ENCODE measurements at regions not wholly inside any gene's neighbourhood (a gene's known extent, or its start where the extent isn't known, plus 50 kb on each side); places are given as distances from the start of the nearest gene placed in this dataset.

DNA sequence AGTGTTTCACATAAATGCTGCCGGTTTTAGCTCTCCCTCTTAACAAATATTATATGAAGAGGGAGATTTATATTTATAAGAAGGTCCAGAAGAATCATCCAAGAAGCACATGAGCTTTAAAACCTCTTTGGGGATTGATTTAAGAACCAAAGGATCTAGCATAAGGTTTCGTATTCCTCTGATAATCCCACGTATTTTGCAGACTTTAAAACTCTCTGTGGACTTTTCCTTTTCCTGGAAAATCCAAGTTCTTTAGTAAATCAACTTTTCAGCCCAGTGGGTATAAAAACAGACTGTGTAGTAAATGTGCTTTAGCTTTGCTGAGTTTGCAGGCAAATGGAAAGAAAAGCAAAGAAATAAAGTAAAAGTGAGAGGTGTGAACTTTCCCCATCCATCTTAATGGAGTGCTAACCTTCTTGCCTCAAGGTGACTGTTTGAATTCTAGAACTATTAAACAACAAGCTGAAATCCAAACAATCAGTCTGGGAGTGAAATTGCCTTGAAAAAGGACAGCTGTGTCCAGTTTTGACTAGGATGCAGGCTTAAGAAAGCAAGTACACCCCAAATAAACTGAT, 363.4 kb upstream of the SLC24A2 start:
- no peak overlapping the region for H3K4me3 ChIP-seq (ENCODE audit: low read depth, low read length)
- TF ChIP-seq, protein P1, sequence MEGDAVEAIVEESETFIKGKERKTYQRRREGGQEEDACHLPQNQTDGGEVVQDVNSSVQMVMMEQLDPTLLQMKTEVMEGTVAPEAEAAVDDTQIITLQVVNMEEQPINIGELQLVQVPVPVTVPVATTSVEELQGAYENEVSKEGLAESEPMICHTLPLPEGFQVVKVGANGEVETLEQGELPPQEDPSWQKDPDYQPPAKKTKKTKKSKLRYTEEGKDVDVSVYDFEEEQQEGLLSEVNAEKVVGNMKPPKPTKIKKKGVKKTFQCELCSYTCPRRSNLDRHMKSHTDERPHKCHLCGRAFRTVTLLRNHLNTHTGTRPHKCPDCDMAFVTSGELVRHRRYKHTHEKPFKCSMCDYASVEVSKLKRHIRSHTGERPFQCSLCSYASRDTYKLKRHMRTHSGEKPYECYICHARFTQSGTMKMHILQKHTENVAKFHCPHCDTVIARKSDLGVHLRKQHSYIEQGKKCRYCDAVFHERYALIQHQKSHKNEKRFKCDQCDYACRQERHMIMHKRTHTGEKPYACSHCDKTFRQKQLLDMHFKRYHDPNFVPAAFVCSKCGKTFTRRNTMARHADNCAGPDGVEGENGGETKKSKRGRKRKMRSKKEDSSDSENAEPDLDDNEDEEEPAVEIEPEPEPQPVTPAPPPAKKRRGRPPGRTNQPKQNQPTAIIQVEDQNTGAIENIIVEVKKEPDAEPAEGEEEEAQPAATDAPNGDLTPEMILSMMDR (IDR thresholded peaks at IDR 0.05; ENCODE audit: low read depth, low read length), result no peak
- no peak for TF ChIP-seq POLR2A (IDR thresholded peaks at IDR 0.05; ENCODE audit: extremely low read depth, insufficient read length)
- TF ChIP-seq, protein P2, sequence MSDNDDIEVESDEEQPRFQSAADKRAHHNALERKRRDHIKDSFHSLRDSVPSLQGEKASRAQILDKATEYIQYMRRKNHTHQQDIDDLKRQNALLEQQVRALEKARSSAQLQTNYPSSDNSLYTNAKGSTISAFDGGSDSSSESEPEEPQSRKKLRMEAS (IDR thresholded peaks at IDR 0.05; ENCODE audit: low read depth, low read length), result no peak
- TF ChIP-seq MYC (IDR thresholded peaks at IDR 0.05; ENCODE audit: low read depth, low read length), result no peak
- DNase-seq (ENCODE audit: low read depth), result no peak

DNA sequence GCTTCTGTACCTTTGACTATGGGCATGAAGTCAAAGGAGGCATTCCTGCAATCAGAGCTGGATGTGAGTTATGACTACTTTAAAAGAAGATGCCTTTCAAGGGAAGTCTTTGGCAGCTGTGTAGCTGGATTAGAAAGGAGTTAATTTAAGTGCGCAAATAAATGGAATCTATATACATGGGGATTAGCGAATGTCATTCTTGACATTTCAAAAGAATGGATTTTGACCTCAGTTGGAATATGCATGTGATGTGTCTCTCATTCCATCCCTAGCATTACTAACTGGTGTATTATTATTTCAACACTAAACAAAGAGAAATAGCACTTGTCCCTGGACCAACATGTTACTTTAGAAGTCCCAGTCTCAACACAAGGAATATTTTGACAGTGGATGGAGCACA, 359.6 kb upstream of the SLC24A2 start:
- DNase-seq (ENCODE audit: low read depth), result no peak
- TF ChIP-seq POLR2A (IDR thresholded peaks at IDR 0.05; ENCODE audit: extremely low read depth, insufficient read length) (no peak), MYC (IDR thresholded peaks at IDR 0.05; ENCODE audit: low read depth, low read length) (no peak)
- TF ChIP-seq, protein P1 (IDR thresholded peaks at IDR 0.05; ENCODE audit: low read depth, low read length), result no peak
- TF ChIP-seq, protein P2 (IDR thresholded peaks at IDR 0.05; ENCODE audit: low read depth, low read length), result no peak
- no peak overlapping the region for H3K4me3 ChIP-seq (ENCODE audit: low read depth, low read length)

DNA sequence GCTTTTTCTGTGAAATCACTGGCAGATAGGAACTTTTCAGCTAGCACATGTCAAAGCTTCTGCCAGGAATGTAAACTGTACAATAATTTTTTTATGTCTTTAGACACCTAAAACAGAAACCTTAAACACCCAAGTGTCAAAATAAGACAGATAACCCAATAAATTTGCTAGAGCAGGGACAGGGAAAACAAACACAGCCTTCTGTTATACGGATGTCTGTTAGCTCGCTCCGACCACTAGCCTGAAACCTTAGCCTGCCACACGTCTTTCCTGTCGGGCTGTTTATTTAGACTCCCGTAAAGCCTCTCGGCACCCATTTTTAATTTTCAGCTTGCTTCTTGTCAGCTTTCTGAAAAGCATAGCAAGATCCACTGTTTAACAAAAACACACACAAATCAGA, 355.4 kb upstream of the SLC24A2 start:
- H3K4me3 ChIP-seq (ENCODE audit: low read depth, low read length), result no peak overlapping the region
- no peak for TF ChIP-seq MYC (IDR thresholded peaks at IDR 0.05; ENCODE audit: low read depth, low read length)
- no peak for TF ChIP-seq POLR2A (IDR thresholded peaks at IDR 0.05; ENCODE audit: extremely low read depth, insufficient read length)
- TF ChIP-seq, protein P1 (IDR thresholded peaks at IDR 0.05; ENCODE audit: low read depth, low read length), result no peak
- TF ChIP-seq, protein P2 (IDR thresholded peaks at IDR 0.05; ENCODE audit: low read depth, low read length), result no peak
- no peak for DNase-seq (ENCODE audit: low read depth)

DNA sequence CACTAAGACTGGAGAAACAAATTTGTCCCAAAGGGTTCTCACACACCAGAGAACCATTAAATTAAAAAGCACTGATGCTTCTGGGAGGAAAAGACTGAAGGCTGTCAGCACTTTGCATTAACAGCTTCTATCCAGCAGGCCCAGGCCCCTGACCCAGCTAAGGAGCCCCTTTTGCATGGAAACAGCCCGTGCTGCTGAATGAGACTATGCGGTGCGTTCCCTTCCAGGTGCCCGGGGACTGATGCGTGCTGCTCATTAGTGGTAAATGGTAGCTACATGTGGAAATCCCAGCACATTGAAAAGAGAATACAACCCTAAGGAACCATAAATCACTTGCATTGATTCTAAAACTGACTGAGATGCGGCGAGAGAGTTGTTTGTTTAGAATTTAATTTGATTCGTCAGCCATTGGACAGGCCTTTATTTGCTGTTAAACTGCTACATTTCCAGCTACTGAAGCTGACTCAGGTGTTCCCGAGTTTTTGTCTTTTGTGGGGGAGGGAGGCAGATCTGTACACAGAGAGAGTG, 351.0 kb upstream of the SLC24A2 start:
- DNase-seq (ENCODE audit: low read depth), result no peak
- TF ChIP-seq, protein P1 (IDR thresholded peaks at IDR 0.05; ENCODE audit: low read depth, low read length), result no peak
- TF ChIP-seq POLR2A (IDR thresholded peaks at IDR 0.05; ENCODE audit: extremely low read depth, insufficient read length) (no peak), MYC (IDR thresholded peaks at IDR 0.05; ENCODE audit: low read depth, low read length) (no peak)
- TF ChIP-seq, protein P2 (IDR thresholded peaks at IDR 0.05; ENCODE audit: low read depth, low read length), result no peak
- no peak overlapping the region for H3K4me3 ChIP-seq (ENCODE audit: low read depth, low read length)

DNA sequence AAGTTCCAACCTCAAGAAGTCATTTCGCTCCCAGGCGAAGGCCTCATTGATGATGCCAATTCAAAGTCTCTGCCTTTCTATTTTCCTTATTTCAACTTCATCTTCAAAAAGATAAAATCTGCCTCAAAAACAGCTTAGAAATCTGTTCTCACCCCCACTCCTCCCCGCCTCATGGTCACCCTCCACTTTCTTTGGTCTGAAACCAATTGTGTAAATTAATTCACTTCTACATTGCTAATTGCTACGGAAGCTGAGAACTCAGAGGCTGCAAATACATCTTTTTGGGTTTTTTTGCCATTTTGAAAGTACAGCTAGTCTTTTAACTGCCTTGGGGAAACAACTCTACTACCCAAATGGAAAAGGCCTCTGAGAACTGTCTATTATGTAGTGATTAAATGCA, 350.0 kb upstream of the SLC24A2 start:
- no peak for DNase-seq (ENCODE audit: low read depth)
- H3K4me3 ChIP-seq (ENCODE audit: low read depth, low read length), result no peak overlapping the region
- TF ChIP-seq, protein P1 (IDR thresholded peaks at IDR 0.05; ENCODE audit: low read depth, low read length), result no peak
- TF ChIP-seq MYC (IDR thresholded peaks at IDR 0.05; ENCODE audit: low read depth, low read length) (no peak), POLR2A (IDR thresholded peaks at IDR 0.05; ENCODE audit: extremely low read depth, insufficient read length) (no peak)
- TF ChIP-seq, protein P2 (IDR thresholded peaks at IDR 0.05; ENCODE audit: low read depth, low read length), result no peak
